Umbilical cord (tissue), 1 donor: ENCODE measurements at regions not wholly inside any gene's neighbourhood (a gene's known extent, or its start where the extent isn't known, plus 50 kb on each side); places are given as distances from the start of the nearest gene placed in this dataset.
A peak's percentile ranks its signal among the peaks of the same experiment; 100 is the strongest.

ENCODE experiments used
- DNase-seq: peaks from one replicate; pipeline ENCODE4 v3.0.0-alpha.2; 2015; ENCODE audit warnings: low spot score

- no peak for DNase-seq
These were observed 438.1 kb downstream of the HACE1 start for GRCh38 chr6:104421650-104422049.

- DNase-seq, result no peak
These were observed 440.9 kb downstream of the HACE1 start for GRCh38 chr6:104418839-104419238.

GRCh38 chr6:104418125-104418524, 441.6 kb downstream of the HACE1 start:
- no peak for DNase-seq

- no peak for DNase-seq
These were observed 445.0 kb downstream of the HACE1 start for GRCh38 chr6:104414723-104415122.

GRCh38 chr6:104413767-104414166, 446.0 kb downstream of the HACE1 start:
- DNase-seq, result no peak

GRCh38 chr6:104411302-104411701, 448.4 kb downstream of the HACE1 start:
- no peak for DNase-seq

GRCh38 chr6:104409913-104410312, 449.8 kb downstream of the HACE1 start:
- DNase-seq, result no peak

- DNase-seq, result no peak
These were observed 451.8 kb downstream of the HACE1 start for GRCh38 chr6:104407957-104408356.

- peak; percentile 8 for DNase-seq
These were observed 455.3 kb downstream of the HACE1 start for GRCh38 chr6:104404377-104404776.

GRCh38 chr6:104402572-104402971, 457.1 kb downstream of the HACE1 start:
- DNase-seq, result no peak

GRCh38 chr6:104401926-104402325, 457.8 kb downstream of the HACE1 start:
- DNase-seq, result no peak

- no peak for DNase-seq
These were observed 458.9 kb downstream of the HACE1 start for GRCh38 chr6:104400844-104401243.

- DNase-seq, result no peak
These were observed 463.6 kb downstream of the HACE1 start for GRCh38 chr6:104396077-104396476.

- DNase-seq, result no peak
These were observed 477.8 kb downstream of the HACE1 start for GRCh38 chr6:104381907-104382306.

GRCh38 chr6:104365451-104366234, 494.1 kb downstream of the HACE1 start:
- no peak for DNase-seq

- DNase-seq, result no peak
These were observed 501.8 kb downstream of the HACE1 start for GRCh38 chr6:104357928-104358327.

- no peak for DNase-seq
These were observed 503.5 kb downstream of the HACE1 start for GRCh38 chr6:104356197-104356596.

GRCh38 chr6:104349191-104349590, 510.5 kb downstream of the HACE1 start:
- DNase-seq, result no peak

GRCh38 chr6:104344223-104344622, 515.5 kb downstream of the HACE1 start:
- DNase-seq, result no peak

- no peak for DNase-seq
These were observed 527.4 kb downstream of the HACE1 start for GRCh38 chr6:104332364-104332763.

- DNase-seq, result no peak
These were observed 533.3 kb downstream of the HACE1 start for GRCh38 chr6:104326173-104327001.

GRCh38 chr6:104325341-104326172, 534.2 kb downstream of the HACE1 start:
- peak; percentile 68 for DNase-seq
